ENCODE measurements at regions not wholly inside any gene's neighbourhood (a gene's known extent, or its start where the extent isn't known, plus 50 kb on each side); places are given as distances from the start of the nearest gene placed in this dataset.

GRCh38 chr22:49439373-49439772, 388.3 kb downstream of the BRD1 start:
- no peak overlapping the region for H2BK20ac ChIP-seq (ENCODE audit: low read depth, low read length)
- H3K18ac ChIP-seq (ENCODE audit: low read depth, low read length): no peak overlapping the region
- no peak overlapping the region for H2BK5ac ChIP-seq (ENCODE audit: low read depth, low read length, poor library complexity, severe bottlenecking)
- 91% methylated on average over 4 of the region's 10 CpGs; no CpG with 5 or more reads in 1 of the 2 experiments for WGBS, 2 experiments (ENCODE audit: extremely low coverage in 2 of 2, insufficient read length in 1 of 2)
- no peaks in the 10 kb centered on the region for H3K9me1 ChIP-seq (ENCODE audit: insufficient read depth, low read length)
- H3K23ac ChIP-seq (ENCODE audit: low read depth, low read length): no peak overlapping the region
- H3K36me3 ChIP-seq (ENCODE audit: control insufficient read depth, insufficient read depth, low read length): no peaks in the 10 kb centered on the region
- no peak overlapping the region for H4K8ac ChIP-seq (ENCODE audit: low read depth in 2 of 2, low read length in 2 of 2)
- ATAC-seq (ENCODE audit: low read depth): no peak
- H4K5ac ChIP-seq (ENCODE audit: low read depth, low read length): no peak overlapping the region
- no peak overlapping the region for H2BK15ac ChIP-seq (ENCODE audit: low read depth, low read length)
- no peaks in the 10 kb centered on the region for H3K4me1 ChIP-seq (ENCODE audit: control insufficient read depth, insufficient read depth, low read length)
- H3K79me1 ChIP-seq (ENCODE audit: low read depth in 1 of 2, low read length in 2 of 2): no peaks in the 10 kb centered on the region
- no peak overlapping the region for H3K14ac ChIP-seq (replicated peaks; ENCODE audit: low read depth, low read length)
- no peak overlapping the region for H2AK9ac ChIP-seq (replicated peaks; ENCODE audit: low read depth, low read length, poor library complexity)
- in situ Hi-C loops (cut with MboI; ENCODE audit: low sequenced_read_pairs) (no loop called here), dilution Hi-C loops (cut with HindIII; ENCODE audit: low sequenced_read_pairs, unreplicated experiment) (no loop called here), intact Hi-C loops (cut with micrococcal nuclease) (no loop called here)
- no peak overlapping the region for H3K9ac ChIP-seq (ENCODE audit: low read depth, low read length)
- H3K56ac ChIP-seq (ENCODE audit: extremely low read depth, insufficient read depth, low read length): no peak overlapping the region
- H3K27me3 ChIP-seq (ENCODE audit: control insufficient read depth, insufficient read depth, low read length): no peaks in the 10 kb centered on the region
- no peaks in the 10 kb centered on the region for H4K20me1 ChIP-seq (ENCODE audit: insufficient read depth, low read length)
- H4K91ac ChIP-seq (ENCODE audit: insufficient read depth, low read depth, low read length): no peak overlapping the region
- no peak overlapping the region for H2AK5ac ChIP-seq (ENCODE audit: low read depth, low read length)
- POLR2A ChIA-PET (ENCODE audit: unreplicated experiment): no interaction called here
- H2AFZ ChIP-seq (replicated peaks; ENCODE audit: low read length, poor library complexity): no peak overlapping the region
- H3K4me2 ChIP-seq (ENCODE audit: low read depth, low read length): no peak overlapping the region
- H3K9me3 ChIP-seq (ENCODE audit: control insufficient read depth, insufficient read depth, low read length): peaks cover 34% of the 10 kb centered on the region
- DNase-seq: no peak
- no peak overlapping the region for H2BK120ac ChIP-seq (ENCODE audit: low read depth, low read length)
- no peak overlapping the region for H3K4ac ChIP-seq (ENCODE audit: low read depth, low read length)
- CTCF ChIA-PET: no interaction called here
- BruUV-seq (replicated peaks): no TSS peak
- TF ChIP-seq CTCF (conservative IDR thresholded peaks at IDR 0.05; ENCODE audit: low read depth, low read length): no peak
- TF ChIP-seq POLR2A (IDR thresholded peaks at IDR 0.05; ENCODE audit: low read depth, low read length): no peak
- no peak for TF ChIP-seq ELK1 (IDR thresholded peaks at IDR 0.05; ENCODE audit: borderline replicate concordance, low read depth, low read length)
- no peak for TF ChIP-seq RAD21 (IDR thresholded peaks at IDR 0.05; ENCODE audit: low read length)
- no peak for TF ChIP-seq BHLHE40 (IDR thresholded peaks at IDR 0.05; ENCODE audit: low read depth, low read length)
- H3K4me3 ChIP-seq (ENCODE audit: insufficient read depth, low read depth, low read length): no peak overlapping the region
- no peak overlapping the region for H3K27ac ChIP-seq (ENCODE audit: insufficient read depth, low read length)

Measured in IMR-90 (cell line).